Vagina (tissue), 2 donors: ENCODE measurements at regions not wholly inside any gene's neighbourhood (a gene's known extent, or its start where the extent isn't known, plus 50 kb on each side); places are given as distances from the start of the nearest gene placed in this dataset.

Experiments
- POLR2A ChIP-seq, 2 donors: fragments of 450-650 bp; IDR thresholded peaks; one replicate each; pipeline ENCODE4 v1.6.1; 2017; ENCODE audit warnings: antibody characterized with exemption in 2 of 2, mild to moderate bottlenecking in 2 of 2, moderate library complexity in 2 of 2
- POLR2AphosphoS5 ChIP-seq, 2 donors: sonication (generic); formaldehyde crosslinking; IDR thresholded peaks; one replicate each; pipeline ENCODE4 v1.9.0; 2017; ENCODE audit warnings: antibody characterized with exemption in 2 of 2, mild to moderate bottlenecking in 2 of 2, low read depth in 1 of 2; ENCODE audit not compliant: insufficient read depth in 1 of 2
- TF ChIP-seq, protein P1 (sequence below), 3 experiments: fragments of 450-650 bp in 2 of 3; fragments of 200-600 bp in 1 of 3; sonication (generic) in 1 of 3; IDR thresholded peaks; one replicate each; pipeline ENCODE4 v1.5.1; 2017 to 2019; ENCODE audit warnings: antibody characterized with exemption in 3 of 3, mild to moderate bottlenecking in 2 of 3, moderate library complexity in 2 of 3

- TF ChIP-seq, protein P1, sequence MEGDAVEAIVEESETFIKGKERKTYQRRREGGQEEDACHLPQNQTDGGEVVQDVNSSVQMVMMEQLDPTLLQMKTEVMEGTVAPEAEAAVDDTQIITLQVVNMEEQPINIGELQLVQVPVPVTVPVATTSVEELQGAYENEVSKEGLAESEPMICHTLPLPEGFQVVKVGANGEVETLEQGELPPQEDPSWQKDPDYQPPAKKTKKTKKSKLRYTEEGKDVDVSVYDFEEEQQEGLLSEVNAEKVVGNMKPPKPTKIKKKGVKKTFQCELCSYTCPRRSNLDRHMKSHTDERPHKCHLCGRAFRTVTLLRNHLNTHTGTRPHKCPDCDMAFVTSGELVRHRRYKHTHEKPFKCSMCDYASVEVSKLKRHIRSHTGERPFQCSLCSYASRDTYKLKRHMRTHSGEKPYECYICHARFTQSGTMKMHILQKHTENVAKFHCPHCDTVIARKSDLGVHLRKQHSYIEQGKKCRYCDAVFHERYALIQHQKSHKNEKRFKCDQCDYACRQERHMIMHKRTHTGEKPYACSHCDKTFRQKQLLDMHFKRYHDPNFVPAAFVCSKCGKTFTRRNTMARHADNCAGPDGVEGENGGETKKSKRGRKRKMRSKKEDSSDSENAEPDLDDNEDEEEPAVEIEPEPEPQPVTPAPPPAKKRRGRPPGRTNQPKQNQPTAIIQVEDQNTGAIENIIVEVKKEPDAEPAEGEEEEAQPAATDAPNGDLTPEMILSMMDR (IDR thresholded peaks at IDR 0.05) = no peak
- TF ChIP-seq POLR2A (IDR thresholded peaks at IDR 0.05) = no peak
- no peak for TF ChIP-seq POLR2AphosphoS5 (IDR thresholded peaks at IDR 0.05; ENCODE audit: insufficient read depth in 1 of 2, low read depth in 1 of 2)
These were observed 68.6 kb downstream of the PTGR3 start for GRCh38 chr18:75140296-75140695.
